Activated gamma-delta T cell (primary cell): ENCODE measurements at regions not wholly inside any gene's neighbourhood (a gene's known extent, or its start where the extent isn't known, plus 50 kb on each side); places are given as distances from the start of the nearest gene placed in this dataset.

Experiments used
- DNase-seq: peaks from one replicate; lab custom pipeline; 2025; lab: John Stamatoyannopoulos, UW

GRCh38 chr18:71523483-71524435 is 1020.4 kb downstream of the CBLN2 start:
- no peak for DNase-seq

- no peak for DNase-seq
Measured at GRCh38 chr18:71505526-71505925, 1038.6 kb downstream of the CBLN2 start.

- DNase-seq, result no peak
Measured at GRCh38 chr18:71503222-71503621, 1040.9 kb downstream of the CBLN2 start.

- DNase-seq, result no peak
Measured at GRCh38 chr18:71485611-71486010, 1058.5 kb downstream of the CBLN2 start.

GRCh38 chr18:71471963-71472725 is 1072.0 kb downstream of the CBLN2 start:
- DNase-seq, result no peak

- no peak for DNase-seq
Measured at GRCh38 chr18:71456206-71456605, 1087.9 kb downstream of the CBLN2 start.

GRCh38 chr18:71450257-71450656 is 1093.9 kb downstream of the CBLN2 start:
- DNase-seq, result no peak

- DNase-seq, result no peak
Measured at GRCh38 chr18:71443706-71444480, 1100.2 kb downstream of the CBLN2 start.

GRCh38 chr18:71442731-71443141 is 1101.4 kb downstream of the CBLN2 start:
- no peak for DNase-seq

- DNase-seq, result no peak
Measured at GRCh38 chr18:71441156-71441555, 1103.0 kb downstream of the CBLN2 start.

GRCh38 chr18:71437511-71437910 is 1106.6 kb downstream of the CBLN2 start:
- no peak for DNase-seq

- DNase-seq, result no peak
Measured at GRCh38 chr18:71433373-71433772, 1110.8 kb downstream of the CBLN2 start.

GRCh38 chr18:71431689-71432088 is 1112.5 kb downstream of the CBLN2 start:
- DNase-seq, result no peak

GRCh38 chr18:71431171-71431570 is 1113.0 kb downstream of the CBLN2 start:
- DNase-seq, result no peak

- DNase-seq, result no peak
Measured at GRCh38 chr18:71426441-71426840, 1117.7 kb downstream of the CBLN2 start.

- no peak for DNase-seq
Measured at GRCh38 chr18:71405169-71405809, 1116.4 kb downstream of the SOCS6 start.

GRCh38 chr18:71403501-71403900 is 1114.7 kb downstream of the SOCS6 start:
- no peak for DNase-seq

GRCh38 chr18:71398531-71398930 is 1109.7 kb downstream of the SOCS6 start:
- DNase-seq, result no peak

- DNase-seq, result no peak
Measured at GRCh38 chr18:71388148-71388547, 1099.3 kb downstream of the SOCS6 start.

GRCh38 chr18:71374294-71375000 is 1085.6 kb downstream of the SOCS6 start:
- DNase-seq, result no peak
